ENCODE measurements at regions not wholly inside any gene's neighbourhood (a gene's known extent, or its start where the extent isn't known, plus 50 kb on each side); places are given as distances from the start of the nearest gene placed in this dataset.
"Not testable (repeated sequence)": the region's sequence is repeated elsewhere in the genome, so short reads cannot be mapped to it uniquely, and the experiment has no call there.

DNA sequence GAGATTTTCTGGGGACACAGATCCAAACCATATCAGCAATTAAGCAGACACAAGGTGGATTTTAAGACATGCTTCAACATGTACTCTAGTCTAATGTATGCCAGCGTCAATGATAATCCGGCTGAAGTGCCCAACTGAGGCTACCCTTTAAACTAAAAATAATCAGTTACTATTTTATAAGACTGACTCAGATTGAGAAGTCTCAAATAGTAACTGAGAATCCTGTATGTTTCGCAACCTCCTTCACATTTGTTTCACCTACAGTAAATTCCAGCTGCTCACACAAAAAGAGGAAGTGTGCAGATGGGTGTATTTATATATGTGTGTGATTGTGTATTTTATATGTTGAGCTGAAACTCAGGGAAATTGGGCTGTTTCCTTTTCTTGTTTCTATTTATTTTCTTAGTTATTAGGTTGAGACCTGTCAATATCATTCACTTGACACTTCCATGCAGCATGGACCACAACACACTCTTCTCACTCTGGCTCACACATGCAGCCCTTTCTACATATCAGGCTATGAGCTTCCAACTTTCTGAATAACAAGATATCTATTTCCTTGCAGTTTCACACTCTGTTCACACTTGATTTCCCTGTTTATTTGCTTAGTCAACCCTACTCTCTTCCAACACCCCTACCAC lies 1224.9 kb upstream of the TMEM132C start:
- no peak for DNase-seq (ENCODE audit: low read depth)

- DNase-seq (ENCODE audit: low read depth) = no peak
Observed at GRCh38 chr12:127043731-127044130, 1223.2 kb upstream of the TMEM132C start.

- no peak for DNase-seq (ENCODE audit: low read depth)
Observed at GRCh38 chr12:127044836-127045235, 1222.1 kb upstream of the TMEM132C start.

GRCh38 chr12:127046467-127046866 lies 1220.5 kb upstream of the TMEM132C start:
- no peak for DNase-seq (ENCODE audit: low read depth)

DNA sequence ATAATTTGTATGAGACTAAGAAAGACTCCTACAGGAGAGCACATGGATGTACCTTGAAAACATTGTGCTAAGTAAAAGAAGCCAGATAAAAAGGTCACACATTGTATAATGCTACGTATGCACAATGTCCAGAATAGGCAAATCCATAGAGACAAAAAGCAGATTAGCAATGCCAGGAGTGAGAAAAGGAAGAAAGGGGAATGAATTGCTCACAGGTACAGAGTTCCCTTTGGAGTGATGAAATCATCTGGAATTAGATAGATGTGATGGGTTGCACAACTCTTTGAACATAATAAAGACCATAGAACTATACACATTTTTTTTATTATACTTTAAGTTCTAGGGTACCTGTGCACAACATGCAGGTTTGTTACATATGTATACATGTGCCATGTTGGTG lies 1218.9 kb upstream of the TMEM132C start:
- DNase-seq (ENCODE audit: low read depth) = no peak

- not testable (repeated sequence) for DNase-seq (ENCODE audit: low read depth)
Observed at GRCh38 chr12:127048525-127048924, 1218.4 kb upstream of the TMEM132C start.

DNA sequence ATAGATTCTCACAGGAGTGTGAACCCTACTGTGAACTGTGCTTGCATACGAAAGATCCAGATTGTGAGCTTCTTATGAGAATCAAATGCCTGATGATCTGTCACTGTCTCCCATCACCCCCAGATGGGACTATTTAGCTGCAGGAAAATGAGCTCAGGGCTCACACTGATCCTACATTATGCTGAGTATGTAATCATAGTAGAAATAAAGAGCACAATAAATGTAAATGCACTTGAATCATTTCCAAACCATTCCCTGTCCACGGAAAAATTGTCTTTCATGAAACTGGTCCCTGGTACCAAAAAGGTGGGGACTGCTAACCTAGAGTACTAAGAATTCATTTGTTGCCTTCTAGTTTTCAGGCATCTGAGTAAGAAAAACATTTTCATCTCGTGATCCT lies 1215.8 kb upstream of the TMEM132C start:
- no peak for DNase-seq (ENCODE audit: low read depth)

GRCh38 chr12:127052511-127053232 lies 1214.3 kb upstream of the TMEM132C start:
- DNase-seq (ENCODE audit: low read depth) = no peak

GRCh38 chr12:127054531-127054930 lies 1212.4 kb upstream of the TMEM132C start:
- DNase-seq (ENCODE audit: low read depth) = no peak

DNA sequence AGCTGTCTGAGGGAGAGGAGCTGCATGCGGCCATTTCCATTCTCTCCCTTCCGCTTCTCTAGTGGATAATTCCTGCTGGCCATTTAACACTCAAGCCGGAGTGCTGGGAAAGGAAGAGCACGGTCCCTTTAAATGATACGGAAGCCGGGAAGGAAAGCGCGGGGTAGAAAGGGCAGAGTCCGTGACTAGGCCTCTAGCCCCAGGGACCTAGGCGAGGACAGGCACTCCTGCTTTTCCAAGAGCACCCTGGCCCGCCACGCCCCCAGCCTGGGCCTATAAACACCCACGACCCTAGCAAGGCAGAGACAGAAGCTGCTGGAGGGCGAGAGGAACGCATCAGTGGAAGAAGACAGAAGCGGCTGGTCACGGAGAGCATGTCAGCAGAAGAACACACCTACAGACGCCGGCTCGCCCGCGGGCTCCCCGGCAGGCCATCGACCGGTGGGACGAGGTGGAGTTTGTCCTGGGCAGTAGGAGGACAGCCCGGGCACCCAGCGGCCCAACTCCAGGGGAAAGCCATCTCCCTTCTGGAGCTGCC lies 1206.6 kb upstream of the TMEM132C start:
- no peak for DNase-seq (ENCODE audit: low read depth)

DNA sequence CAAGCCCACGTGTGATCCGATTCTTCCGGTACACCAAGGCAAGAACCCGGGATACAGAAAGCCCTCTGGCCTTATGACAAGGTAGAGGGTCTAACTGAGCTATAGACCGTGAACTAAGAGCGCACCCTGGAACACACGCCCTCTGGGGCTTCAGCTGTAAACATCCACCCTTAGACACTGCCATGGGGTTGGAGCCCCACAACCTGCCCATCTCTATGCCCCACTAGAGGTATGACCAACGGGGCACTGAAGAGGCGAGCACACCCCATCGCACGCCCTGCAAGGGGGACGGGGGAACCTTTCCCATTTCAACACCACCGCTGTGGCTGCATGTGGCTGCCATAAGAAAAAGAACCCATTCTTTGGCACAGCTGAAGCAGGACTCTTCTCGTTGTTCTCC lies 1206.0 kb upstream of the TMEM132C start:
- no peak for DNase-seq (ENCODE audit: low read depth)

- no peak for DNase-seq (ENCODE audit: low read depth)
Observed at GRCh38 chr12:127063339-127064072, 1203.5 kb upstream of the TMEM132C start.

- DNase-seq (ENCODE audit: low read depth) = no peak
Observed at GRCh38 chr12:127064207-127064606, 1202.8 kb upstream of the TMEM132C start.

DNA sequence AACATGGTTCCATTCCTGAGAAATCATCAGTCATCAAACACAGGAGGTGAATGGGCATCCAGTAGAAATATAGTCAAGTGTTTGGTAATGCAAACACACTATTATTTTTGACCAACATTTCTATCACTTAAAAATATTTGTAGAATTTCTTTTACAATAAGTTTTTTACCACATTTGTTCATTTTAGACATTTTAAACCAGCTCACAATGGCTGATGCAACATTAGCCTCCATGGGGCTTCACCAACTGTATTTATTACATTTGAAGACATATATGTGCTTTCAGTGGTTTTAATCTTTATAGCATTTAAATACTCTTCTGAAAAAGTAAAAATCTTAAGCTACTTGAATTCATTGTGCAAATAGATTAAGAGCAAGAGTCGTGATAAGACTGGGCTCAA lies 1201.4 kb upstream of the TMEM132C start:
- no peak for DNase-seq (ENCODE audit: low read depth)

GRCh38 chr12:127070515-127071157 lies 1196.3 kb upstream of the TMEM132C start:
- DNase-seq (ENCODE audit: low read depth) = no peak

DNA sequence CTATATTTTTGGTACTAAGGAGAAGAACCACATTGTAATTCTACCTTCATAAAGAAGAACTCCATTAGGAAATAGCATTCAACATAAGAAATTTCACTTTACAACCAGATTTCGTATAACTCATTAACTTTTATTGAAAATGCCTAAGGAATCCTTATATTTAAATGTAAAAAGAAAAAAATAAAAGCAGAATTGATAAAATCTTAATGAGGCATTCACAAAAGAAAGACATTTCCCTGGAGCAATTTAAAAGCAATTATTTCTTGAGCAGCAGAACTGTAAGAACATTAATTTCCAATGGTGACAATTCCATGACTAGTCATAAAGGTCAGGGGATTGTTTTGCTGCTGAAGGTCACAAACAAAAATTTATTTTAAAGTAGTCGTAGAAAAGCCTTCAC lies 1192.8 kb upstream of the TMEM132C start:
- DNase-seq (ENCODE audit: low read depth) = no peak

DNA sequence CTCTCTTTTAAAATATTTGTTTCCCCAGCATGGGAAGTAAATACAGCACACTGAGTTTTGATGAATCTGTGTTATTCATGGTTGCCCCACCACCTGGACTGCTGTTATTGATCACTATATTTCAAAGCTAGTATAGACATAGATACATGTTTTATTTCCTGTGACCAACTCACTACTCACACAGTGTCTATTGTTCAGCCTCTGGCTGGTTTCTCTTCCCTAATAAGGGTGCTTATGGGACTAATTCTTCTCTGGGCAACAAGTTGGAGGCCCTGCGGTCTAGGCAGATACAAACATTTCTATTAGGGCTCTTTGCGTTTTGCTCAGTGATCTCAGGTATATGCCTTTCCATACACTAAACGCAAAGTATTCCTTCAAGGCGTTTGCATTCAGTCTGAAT lies 1191.0 kb upstream of the TMEM132C start:
- no peak for DNase-seq (ENCODE audit: low read depth)

GRCh38 chr12:127077262-127078045 lies 1189.5 kb upstream of the TMEM132C start:
- no peak for DNase-seq (ENCODE audit: low read depth)

- DNase-seq (ENCODE audit: low read depth) = no peak
Observed at GRCh38 chr12:127078577-127079350, 1188.2 kb upstream of the TMEM132C start.

DNA sequence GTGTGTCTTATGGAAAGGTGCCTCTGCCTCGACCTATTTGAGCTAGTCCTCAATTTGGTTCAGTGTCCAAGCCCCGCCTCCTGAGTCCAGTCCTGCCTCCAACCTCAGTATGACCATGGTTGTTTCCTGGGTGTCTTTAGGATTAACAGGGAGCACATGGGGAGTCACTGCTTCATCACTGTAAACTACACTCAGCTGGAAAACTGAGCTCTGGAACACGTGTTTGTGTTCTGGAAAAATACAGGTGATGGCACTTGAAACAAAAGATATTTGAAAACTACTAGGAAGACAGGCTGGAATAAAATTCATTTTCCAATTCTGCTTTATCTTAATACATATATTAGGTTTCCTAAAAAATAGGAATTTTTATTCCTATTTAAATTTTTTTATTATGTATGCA lies 1187.3 kb upstream of the TMEM132C start:
- DNase-seq (ENCODE audit: low read depth) = no peak

- no peak for DNase-seq (ENCODE audit: low read depth)
Observed at GRCh38 chr12:127081058-127081457, 1185.9 kb upstream of the TMEM132C start.

Data from activated T-cell treated with anti-CD3 and anti-CD28 coated beads for 1 hour (primary cell).